Suppressor macrophage treated with lipopolysaccharide for 4 hours (primary cell): ENCODE measurements at regions not wholly inside any gene's neighbourhood (a gene's known extent, or its start where the extent isn't known, plus 50 kb on each side); places are given as distances from the start of the nearest gene placed in this dataset.

Experiments
- DNase-seq: peaks from one replicate; pipeline ENCODE4 v3.0.0-alpha.2; 2020

DNA sequence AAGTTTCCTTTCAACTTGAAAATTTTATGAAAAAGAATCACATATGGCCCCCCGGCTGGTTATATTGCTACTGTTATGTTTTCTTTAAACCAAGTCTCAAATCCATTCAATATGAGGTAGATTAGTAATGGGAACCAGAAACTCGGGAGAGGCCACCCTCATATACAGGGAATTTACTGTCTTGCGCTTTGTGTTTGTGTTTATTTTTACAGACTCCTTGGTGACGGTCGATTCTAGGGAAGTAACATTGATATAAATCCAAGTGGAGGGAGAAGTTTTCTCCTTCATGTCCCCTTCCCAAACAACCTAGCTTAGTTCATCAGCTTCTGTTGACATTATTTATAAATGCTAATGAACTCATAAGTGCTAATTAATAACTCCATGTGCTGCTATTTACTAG lies 163.5 kb upstream of the LMO4 start:
- DNase-seq: no peak

- DNase-seq: no peak
Observed at GRCh38 chr1:87167157-87167789, 161.4 kb upstream of the LMO4 start.

DNA sequence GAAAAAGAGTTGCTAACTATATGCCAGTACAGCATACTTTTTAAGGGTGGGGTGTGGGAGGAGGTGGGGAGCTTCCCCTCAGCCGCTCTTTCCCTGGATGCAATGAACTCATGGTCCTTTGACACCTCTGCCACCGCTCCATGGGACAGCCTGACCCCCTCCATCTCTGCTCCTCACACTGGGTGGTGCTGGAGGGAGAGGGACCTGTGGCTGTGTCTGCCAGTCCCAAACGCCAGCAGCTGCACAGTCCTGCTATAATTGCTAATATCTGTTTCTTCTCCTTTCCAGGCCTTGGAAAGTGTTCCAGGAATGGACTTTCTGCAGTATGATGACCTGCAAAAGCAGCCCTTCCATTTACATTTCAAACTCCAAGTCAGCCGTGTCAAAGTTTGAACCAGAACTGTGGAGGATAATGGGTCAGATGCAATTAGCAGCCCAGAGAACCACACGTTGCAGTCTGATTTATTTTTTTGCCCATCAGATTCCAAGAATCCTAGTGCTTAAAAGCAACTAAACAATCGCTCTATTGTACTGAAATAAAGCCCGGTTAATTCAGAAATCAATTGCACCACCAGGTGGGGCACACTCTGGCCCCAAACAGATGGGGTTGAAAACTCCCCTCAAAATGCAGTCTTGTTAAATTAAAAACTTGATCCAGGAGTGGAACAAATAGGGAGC lies 160.7 kb upstream of the LMO4 start:
- DNase-seq: no peak

DNA sequence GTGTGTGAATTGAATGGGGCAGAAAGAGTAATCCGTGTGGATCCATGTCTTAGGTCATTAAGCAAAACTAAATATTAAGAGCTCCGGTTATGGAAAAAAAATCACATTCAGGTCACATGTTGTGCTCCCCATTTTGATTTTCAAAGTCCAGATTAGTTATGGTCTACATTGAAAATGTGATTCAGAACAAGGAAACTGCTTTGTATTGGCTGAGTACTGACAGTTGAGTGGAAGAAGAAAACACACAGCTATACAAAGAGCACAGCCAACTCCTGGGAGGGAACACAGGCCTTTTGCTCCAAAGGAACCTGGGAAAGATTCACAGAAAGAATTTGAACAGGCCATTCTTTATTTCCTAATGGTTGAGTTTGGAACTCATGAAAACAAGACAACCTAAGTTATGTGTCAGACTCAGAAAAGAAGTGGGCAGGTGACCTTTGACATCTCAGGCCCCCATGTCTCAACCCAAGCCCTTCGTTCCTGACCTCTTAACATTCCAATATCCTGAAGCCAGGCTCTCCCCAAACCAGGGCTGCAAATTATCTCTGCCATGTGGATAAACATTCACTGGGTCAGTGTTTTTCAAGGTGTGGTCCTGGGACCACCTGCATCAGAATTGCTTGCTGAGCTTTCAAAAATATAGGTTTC lies 159.3 kb upstream of the LMO4 start:
- DNase-seq: no peak

- DNase-seq: no peak
Observed at GRCh38 chr1:87170157-87170556, 158.5 kb upstream of the LMO4 start.

- DNase-seq: no peak
Observed at GRCh38 chr1:87170931-87171598, 157.6 kb upstream of the LMO4 start.

GRCh38 chr1:87173231-87173630 lies 155.4 kb upstream of the LMO4 start:
- no peak for DNase-seq

DNA sequence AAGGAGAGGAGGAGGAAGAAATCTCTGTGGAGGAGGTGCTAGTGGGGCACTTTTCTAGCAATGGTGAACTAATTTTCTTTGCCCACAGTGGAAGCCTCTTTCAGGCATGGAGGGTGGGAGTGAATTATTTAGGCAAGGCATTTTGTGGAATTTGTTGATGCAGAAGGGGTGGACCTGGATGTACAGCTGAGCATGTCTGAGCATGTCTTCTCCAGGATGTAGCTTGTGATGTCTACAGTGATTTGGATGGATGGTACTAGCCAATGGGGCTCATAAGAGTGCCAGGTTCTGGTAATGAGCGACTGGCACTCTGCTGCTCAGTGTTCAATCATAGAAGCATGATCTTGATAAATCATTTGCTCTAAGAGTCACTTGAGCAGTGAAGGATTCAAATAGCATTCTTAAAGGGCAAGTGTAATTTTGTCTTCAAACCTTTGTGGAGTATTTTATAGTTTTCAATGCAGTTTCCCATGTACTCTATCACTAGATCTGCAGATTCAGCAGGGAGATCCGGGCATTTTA lies 153.9 kb upstream of the LMO4 start:
- no peak for DNase-seq

GRCh38 chr1:87176087-87176486 lies 152.6 kb upstream of the LMO4 start:
- DNase-seq: peak; percentile 71

DNA sequence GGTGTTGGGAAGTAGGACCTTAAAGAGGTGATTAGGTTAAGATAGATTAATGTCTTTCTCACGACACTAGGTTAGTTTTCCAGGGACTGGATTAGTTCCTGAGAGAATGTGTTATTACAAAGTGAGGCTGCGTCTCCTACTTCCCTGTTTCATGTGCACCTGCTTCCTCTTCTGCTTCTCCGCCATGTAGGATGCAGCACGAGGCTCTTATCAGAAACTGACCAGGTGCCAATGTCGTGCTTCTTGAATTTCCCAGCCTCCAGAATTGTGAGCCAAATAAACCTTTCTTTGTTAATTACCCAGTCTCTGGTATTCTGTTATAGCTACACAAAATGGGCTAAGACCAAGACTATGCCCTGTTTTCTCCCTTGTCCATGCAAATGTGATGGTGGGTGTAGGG lies 152.2 kb upstream of the LMO4 start:
- no peak for DNase-seq

- no peak for DNase-seq
Observed at GRCh38 chr1:87178441-87178840, 150.2 kb upstream of the LMO4 start.

DNA sequence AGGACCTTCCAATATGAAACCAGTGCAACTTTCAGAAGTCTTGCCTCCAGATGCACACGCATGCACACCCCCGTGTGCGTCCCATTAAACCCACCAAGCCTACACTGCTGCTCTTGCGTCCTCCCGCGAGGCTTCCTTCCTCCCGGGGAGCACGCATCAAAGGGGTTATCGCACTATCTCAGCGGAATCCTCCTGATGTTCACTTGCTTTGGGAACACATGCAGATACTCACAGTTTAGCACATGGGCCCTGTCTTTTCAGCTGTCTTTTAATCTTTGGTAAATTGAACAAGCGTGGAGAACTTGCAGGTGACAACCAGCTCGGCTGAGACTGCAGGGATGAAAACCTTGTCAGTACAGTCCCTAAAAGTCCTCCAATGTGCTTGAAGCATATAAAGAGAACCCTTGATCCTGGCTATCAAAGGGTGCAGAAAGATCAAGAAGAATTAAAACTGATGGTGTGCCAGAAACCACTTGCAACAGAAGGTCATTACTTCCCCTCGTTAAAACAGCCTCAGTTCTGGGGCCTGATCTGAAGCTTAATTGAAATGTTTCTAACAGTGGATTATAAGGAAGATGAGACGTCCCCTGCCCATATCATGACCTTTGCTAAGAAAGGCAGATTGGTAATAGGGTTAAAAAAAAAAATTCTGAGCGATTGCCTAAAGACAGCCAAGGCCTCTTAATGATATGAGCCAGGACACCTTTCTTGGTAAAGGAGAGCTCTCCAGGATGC lies 149.4 kb upstream of the LMO4 start:
- DNase-seq: no peak

DNA sequence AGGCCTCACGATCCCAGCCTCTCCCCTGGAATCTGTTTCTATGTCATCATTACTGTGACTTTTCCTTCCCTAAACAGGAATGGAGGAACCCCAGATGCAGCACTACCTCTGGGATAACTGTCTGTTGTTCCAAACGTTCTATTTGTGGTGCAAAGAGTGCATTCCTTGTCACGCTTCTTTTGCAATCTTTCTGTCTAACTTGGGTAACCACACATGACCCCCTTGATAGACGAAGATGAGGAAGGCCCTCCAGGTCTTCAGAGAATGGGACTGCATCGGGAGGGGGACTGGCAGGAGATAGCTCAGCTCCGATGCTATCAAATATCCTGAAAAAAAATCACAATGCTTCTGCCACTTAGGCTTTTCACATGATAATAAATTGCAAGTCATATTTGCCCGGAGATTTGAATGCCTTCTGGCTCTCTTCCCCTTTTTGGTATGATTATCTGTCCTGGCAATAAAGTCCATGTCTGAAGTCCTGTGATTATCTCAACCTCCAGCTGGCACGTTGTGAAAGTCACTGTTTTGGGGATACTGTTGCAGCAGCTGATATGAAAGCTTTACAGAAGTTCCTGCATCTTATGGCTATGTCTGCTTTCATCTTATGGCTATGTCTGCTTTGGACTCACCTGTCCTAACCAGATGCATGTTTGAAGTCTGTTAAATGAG lies 148.7 kb upstream of the LMO4 start:
- DNase-seq: peak; percentile 64

GRCh38 chr1:87180682-87181081 lies 148.0 kb upstream of the LMO4 start:
- DNase-seq: no peak

DNA sequence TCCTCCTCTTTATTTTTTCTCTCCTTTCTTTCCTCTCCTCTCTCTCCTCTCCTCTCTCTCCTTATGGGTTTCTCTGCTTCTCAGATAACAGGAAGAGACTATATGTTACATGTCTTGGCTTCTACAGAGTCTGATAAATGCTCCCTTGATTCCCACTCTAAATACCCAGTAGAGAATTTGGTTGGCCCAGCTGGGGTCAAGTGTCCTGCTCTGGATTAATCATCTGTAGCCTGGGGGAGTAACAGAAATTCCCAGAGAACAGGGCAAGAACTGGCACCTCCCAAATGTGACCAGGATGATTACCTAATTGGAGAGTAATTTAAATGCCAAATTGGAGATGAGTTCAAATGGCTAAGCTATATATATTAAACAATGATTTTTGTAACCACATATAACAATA lies 146.1 kb upstream of the LMO4 start:
- DNase-seq: no peak

DNA sequence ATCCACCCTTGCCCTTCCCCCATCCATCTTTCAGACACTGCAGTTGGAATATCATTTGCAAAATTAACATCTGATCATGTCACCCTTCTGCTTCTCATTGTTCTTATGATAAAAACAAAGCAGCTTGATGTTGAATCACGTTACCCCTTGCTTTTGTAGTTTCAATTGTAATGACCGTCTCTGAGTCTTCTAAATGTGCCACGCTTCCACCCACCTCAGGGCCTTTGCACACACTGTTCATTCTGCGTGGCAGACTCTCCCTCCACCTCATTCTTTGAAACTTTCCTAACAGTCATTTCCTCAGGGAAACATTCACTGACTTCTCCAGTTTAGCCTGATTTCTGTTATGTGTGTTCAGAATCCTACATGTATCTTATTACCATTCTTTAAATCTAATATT lies 143.6 kb upstream of the LMO4 start:
- no peak for DNase-seq

- DNase-seq: peak; percentile 36
Observed at GRCh38 chr1:87186346-87186745, 142.3 kb upstream of the LMO4 start.

DNA sequence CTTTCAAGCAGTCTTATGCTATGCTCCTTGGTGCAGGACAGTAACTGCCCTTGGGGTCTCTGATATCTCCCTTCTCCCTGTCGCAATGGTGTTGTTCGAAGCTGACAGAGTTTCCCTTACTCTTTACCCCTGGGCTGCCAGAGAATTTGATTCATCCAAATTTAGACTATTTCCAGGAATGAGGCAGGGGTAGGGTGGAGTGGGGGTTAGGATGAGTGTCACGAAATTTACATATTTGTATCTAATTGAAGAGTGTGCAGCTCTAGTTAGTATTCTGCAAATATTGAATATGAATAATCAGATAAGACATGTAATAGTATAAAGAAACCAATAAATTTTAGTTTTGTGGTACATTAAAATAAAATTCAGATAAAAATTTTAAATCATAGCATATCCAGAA lies 140.0 kb upstream of the LMO4 start:
- DNase-seq: no peak

GRCh38 chr1:87190402-87190801 lies 138.3 kb upstream of the LMO4 start:
- no peak for DNase-seq

- no peak for DNase-seq
Observed at GRCh38 chr1:87191646-87192045, 137.0 kb upstream of the LMO4 start.

DNA sequence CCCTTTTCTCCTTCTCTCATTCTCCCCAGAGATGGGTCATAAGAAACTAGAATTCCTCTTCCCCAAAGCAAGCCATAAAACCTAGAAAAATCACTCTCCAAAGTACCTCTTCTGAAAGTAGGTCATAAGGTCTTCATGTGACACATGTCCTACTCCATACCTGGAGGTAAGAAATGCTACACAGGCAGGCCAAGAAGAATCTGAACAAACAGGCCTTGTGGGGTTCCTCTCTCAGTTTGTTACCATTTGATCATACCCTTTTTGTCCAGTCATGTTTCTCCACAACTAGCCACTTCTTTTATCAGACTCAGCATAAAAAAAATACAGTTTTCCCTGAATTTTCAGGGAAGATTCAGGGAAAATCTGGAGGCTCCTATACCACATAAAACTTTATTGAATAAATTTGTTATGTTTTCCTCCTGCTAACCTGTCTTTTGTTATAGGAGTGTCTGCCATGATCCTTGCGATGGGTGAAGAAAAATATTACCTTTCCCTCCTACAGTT lies 134.4 kb upstream of the LMO4 start:
- no peak for DNase-seq

DNA sequence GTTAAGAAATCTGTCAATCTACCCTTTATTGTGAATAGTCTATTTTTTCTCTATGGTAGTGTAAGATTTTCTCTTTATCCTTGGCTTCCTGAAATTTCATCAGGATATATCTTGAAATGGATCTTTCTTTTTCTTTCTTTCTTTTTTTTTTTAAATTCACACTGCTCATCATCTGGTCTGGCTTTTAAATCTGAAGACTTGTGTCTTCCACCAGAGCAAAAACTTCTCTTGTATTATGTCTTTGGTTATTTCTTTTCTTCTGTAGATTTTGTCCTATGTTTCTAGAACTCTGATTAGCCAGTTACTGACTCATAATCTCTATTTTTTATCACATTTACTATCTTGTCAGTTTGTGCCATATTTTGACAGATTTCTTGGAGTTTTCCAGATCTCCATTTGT lies 133.8 kb upstream of the LMO4 start:
- DNase-seq: no peak
